HG02885 (cell line): ENCODE measurements at regions not wholly inside any gene's neighbourhood (a gene's known extent, or its start where the extent isn't known, plus 50 kb on each side); places are given as distances from the start of the nearest gene placed in this dataset.
A peak's percentile ranks its signal among the peaks of the same experiment; 100 is the strongest.

Experiments used
- ATAC-seq: cut with Tn5 transposase; IDR thresholded peaks from one replicate; pipeline ENCODE4 v1.9.1; 2021; ENCODE audit warnings: mild to moderate bottlenecking; ENCODE audit not compliant: unreplicated experiment, poor library complexity

- ATAC-seq: peak; percentile 81
These were observed 110.7 kb downstream of the BTG1 start for GRCh38 chr12:92034858-92035401.

GRCh38 chr12:92034083-92034482 lies 111.6 kb downstream of the BTG1 start:
- no peak for ATAC-seq

GRCh38 chr12:92032965-92033364 lies 112.7 kb downstream of the BTG1 start:
- ATAC-seq: no peak

DNA sequence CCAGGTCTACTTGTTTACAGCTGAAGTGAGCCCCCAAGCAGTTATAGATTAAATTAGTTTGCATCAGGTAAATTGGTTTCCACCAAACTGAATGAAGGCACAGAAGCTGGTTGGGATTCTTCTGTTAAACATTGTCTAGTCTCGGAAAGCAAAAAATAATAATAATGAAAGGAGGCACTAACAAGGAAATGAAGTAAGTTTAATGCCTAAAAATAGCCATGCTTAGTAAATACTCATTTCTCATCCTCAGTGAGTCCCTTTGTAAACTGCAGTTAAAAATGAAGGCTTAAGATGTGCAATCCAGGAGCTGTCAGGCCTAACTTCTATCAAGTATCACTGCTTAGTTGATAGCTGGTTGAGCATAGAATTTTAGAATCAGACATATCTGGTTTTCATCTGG lies 113.5 kb downstream of the BTG1 start:
- no peak for ATAC-seq

GRCh38 chr12:92030618-92031017 lies 115.0 kb downstream of the BTG1 start:
- peak; percentile 63 for ATAC-seq

- ATAC-seq: no peak
These were observed 115.6 kb downstream of the BTG1 start for GRCh38 chr12:92029902-92030586.

DNA sequence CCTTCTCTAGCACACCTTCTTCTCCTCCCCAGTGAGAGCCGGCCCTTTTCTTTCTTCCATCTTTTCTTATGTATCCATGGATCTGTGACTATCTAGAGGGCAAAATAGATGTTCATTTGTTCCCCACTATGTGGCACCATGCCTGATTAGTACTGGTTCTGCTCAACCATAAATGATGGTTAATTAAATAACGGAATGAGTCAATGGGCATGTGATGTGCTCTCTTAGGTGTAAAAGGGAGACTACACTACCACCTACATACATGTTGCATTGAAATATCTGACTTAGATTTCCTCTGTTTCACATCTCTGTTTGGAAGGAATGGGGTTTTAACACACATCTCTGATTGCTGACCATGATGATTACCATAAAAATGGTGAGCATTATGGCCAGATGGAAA lies 116.5 kb downstream of the BTG1 start:
- ATAC-seq: no peak

GRCh38 chr12:92028441-92028709 lies 117.3 kb downstream of the BTG1 start:
- ATAC-seq: no peak

DNA sequence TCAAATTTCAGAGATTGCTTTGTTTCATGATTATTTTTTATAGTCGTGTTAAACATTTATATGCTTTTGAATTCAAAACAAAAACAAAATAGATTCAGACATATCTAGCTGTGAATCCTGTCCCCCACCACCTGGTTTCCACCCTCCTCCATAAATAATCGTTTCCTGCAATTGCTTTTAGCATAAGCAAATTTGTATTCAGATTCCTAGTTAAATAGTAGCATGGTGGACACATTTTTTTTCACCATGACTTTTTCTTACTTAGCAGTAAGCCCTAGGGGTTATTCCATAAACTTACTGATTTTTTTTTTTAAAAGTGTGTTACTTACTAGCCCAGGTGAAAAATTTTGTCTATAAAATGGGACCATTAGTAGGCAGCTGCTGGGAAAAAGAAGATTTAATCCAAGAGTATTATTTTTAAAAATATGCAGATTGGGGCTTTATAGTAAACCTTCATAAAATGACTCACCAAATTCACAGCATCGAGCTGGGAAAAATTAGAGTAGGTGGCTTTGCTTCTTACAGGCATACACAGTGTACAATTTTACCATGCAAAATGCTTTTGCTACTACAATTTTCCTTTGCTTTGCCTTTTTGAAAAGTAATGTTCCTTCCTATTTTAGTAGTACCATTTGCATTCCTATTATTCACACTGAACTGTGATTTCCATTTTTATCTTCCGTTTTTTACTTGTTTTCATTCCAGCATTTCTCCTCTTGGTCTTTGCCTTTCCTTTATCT lies 117.8 kb downstream of the BTG1 start:
- no peak for ATAC-seq

DNA sequence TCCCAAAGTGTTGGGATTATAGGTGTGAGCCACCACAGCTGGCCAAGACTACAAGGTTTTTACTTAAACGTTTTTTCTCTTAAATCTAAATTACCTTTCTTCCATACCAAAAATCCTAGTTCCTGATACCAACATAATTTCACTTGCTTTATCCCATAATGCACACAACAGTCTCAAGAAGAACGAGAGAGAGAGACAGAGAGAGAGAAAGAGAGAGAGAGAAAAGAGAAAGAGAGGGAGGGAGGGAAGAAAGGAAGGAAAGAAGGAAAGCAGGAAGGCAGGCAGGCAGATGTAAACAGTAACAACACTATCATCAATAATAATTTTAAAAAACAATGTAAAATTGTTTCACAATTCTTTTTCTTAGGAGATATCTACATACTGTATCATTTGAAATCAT lies 118.4 kb downstream of the BTG1 start:
- no peak for ATAC-seq

DNA sequence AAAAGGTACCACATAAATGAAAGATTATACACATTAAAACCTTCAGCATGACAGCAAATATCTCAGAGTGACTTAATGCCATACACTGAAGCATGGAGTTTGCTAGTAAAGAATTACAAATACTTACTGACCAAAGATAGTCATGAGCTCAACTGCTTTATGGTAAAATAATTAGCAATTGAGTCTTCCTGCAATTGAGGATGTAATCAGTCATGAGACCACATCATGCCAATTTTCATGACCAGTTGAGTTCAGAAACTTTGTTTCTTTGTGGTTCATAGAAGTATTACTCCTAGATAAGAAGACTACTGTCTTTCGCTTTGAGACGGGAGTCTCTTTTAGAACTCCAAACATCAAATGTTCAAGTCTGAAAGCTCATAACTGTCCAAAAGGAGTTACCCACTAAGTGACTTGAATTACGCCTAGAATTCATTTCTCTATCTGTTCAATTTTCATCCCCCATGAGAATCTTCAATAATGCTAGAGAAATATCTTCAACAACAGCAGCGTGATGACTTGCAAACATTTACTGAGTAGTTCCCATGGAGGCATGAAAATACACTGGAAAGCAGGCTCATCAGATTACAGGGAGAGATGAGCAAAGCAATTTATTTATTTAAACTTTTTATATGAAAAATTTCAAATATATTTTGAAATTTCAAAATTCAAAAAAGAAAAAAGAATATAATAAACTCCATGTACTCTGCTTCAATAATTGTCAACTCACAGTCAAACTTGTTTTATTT lies 120.0 kb downstream of the BTG1 start:
- ATAC-seq: no peak

DNA sequence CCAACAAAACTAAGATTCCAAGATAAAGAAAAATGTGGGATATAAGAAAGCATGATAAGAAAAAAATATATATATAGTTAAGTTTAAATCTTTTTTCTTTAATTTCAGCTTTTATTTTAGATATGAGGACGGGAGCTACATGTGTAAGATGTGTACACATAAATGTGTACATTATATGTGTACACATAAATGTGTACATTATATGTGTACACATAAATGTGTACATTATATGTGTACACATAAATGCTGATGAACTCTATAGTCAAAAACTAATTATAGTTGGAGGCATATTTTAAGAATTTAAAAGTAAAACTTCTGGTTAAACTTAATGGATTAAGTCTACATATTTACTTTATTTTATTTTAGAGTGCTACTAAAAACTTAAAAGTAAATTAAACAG lies 123.6 kb downstream of the BTG1 start:
- ATAC-seq: no peak

DNA sequence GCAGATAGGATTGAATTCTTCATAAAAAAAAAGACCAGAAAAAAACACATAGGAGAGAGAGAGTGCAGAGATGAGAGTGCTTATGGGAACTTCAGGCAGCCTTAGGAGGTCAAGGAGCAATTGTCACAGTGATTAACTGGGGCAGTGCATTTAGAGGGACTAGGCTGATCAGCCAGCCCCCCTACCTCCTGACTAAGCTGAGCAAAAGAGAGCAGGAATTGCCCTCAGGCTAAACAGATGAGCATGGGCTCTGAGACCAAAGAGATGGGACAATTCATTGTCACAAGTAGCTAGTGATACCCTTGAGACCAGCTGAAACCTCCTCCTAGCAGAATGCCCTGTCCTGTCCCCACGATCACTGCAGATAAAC lies 124.0 kb downstream of the BTG1 start:
- no peak for ATAC-seq

GRCh38 chr12:92020983-92021665 lies 124.5 kb downstream of the BTG1 start:
- no peak for ATAC-seq

DNA sequence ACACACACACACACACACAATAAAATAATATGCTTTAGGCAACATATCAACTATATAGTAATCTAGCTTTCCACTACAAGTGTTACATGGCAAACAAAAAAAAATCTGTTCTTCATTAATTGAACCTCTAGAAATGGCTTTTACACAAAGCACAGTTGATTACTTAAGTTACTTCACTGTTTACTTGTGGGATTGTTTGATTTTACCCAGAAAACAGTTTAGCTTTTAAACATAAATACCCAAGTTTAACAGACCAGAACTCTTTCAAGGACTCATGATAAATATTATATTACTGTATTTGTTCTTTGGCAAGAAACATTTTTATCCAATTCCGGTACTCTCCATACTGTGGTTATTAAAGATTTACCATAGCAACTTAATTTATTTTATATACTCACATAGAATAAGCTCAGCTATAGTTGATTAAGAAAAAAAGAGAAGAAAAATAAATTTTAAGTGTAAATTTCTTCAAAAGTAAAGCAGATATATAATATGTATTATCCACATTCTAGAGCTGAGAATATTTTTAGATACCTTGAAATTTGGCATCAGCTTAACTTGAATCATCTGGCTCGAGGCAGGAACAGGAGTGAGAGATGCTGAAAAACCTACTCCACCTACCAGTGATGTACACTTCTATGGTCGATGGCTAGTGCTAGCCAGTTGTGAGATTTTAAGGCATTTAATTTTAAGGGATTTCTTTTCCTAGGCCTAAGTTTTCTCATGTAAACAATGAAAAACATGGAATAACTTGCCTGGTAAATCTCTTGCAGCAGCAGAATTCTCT lies 126.0 kb downstream of the BTG1 start:
- no peak for ATAC-seq

DNA sequence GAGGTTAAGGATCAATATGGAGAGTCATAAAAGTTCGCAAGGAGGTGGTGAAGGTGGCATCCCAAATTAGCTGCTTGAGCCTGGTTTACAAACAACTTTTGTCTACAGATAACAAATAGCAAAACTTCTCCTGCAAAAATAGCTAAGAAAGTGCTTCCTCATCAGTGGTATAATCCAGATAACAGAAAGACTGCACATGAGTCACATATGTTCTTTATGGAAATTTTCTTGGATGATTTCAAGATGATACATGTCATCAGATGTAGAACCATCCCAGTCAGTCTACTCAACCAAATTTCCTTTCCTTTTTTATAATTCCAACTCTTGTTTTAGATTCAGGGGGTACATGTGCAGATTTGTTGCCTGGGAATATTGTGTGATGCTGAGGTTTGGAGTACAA lies 133.0 kb downstream of the BTG1 start:
- ATAC-seq: no peak

- no peak for ATAC-seq
These were observed 134.6 kb downstream of the BTG1 start for GRCh38 chr12:92010853-92011701.

- no peak for ATAC-seq
These were observed 135.3 kb downstream of the BTG1 start for GRCh38 chr12:92010368-92010767.

DNA sequence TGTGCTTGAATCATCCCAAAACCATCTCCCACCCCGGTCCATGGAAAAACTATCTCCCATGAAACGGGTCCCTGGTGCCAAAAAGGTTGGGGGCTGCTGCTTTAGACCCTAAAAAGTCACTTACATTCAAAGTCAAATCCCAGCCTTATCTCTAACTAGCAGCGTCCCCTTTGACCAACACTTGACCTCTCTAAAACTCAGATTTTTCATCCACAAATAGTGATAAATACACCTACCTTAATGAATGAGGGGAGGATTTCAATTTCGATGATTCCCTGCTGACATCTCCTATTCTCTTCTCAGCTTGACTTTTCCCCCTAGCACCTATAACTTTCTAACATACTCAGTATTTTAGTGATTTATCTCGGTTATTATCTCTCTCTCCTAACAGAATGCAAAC lies 137.3 kb downstream of the BTG1 start:
- no peak for ATAC-seq
